OCI-LY3 (cell line): ENCODE measurements at regions not wholly inside any gene's neighbourhood (a gene's known extent, or its start where the extent isn't known, plus 50 kb on each side); places are given as distances from the start of the nearest gene placed in this dataset.

ENCODE experiments used
- H2AFZ ChIP-seq: fragments of 200-600, 300-600 bp; shearing (Covaris generic); 2 replicates; pipeline ENCODE4 v1.6.0; 2014; ENCODE audit warnings: antibody characterized with exemption, low read depth, low read length
- H3K27ac ChIP-seq: fragments of 200-600, 300-600 bp; sonication (generic); 2 replicates; pipeline ENCODE4 v1.5.1; 2014; ENCODE audit warnings: mild to moderate bottlenecking, low read length, moderate library complexity, mixed read lengths
- H3K27me3 ChIP-seq: fragments of 200-600, 300-600 bp; sonication (generic); 2 replicates; pipeline ENCODE4 v1.6.1; 2014; ENCODE audit warnings: low read depth, low read length, mixed read lengths
- H3K36me3 ChIP-seq: fragments of 200-600, 300-600 bp; sonication (generic); replicated peaks from 2 replicates; pipeline ENCODE3; 2014; ENCODE audit warnings: low read depth, low read length, mixed read lengths
- H3K4me1 ChIP-seq: fragments of 300-600, 200-600 bp; sonication (generic); 2 replicates; pipeline ENCODE4 v1.6.1; 2014; ENCODE audit warnings: low read length, mixed read lengths
- H3K4me2 ChIP-seq: fragments of 200-600, 300-600 bp; sonication (generic); 2 replicates; pipeline ENCODE4 v1.6.1; 2014; ENCODE audit warnings: low read length, mixed read lengths
- H3K4me3 ChIP-seq: fragments of 300-600, 200-600 bp; sonication (generic); 2 replicates; pipeline ENCODE4 v1.5.1; 2014; ENCODE audit warnings: antibody characterized with exemption, mild to moderate bottlenecking, low read length, moderate library complexity
- H3K79me2 ChIP-seq: fragments of 300-600, 200-600 bp; shearing (Covaris generic); 2 replicates; pipeline ENCODE4 v1.6.1; 2014; ENCODE audit warnings: mild to moderate bottlenecking, low read length, mixed read lengths
- H3K9ac ChIP-seq: fragments of 300-600, 200-600 bp; shearing (Covaris generic); 2 replicates; pipeline ENCODE4 v1.6.0; 2014; ENCODE audit warnings: mild to moderate bottlenecking, low read length, moderate library complexity
- H3K9me3 ChIP-seq: fragments of 200-600, 300-600 bp; shearing (Covaris generic); 2 replicates; pipeline ENCODE4 v1.6.1; 2014; ENCODE audit warnings: low read length, mixed read lengths; ENCODE audit not compliant: insufficient read depth
- H4K20me1 ChIP-seq: fragments of 200-600, 300-600 bp; sonication (generic); 2 replicates; pipeline ENCODE4 v1.6.1; 2016; ENCODE audit warnings: low read length, mixed read lengths; ENCODE audit not compliant: insufficient read depth
- EZH2phosphoT487 ChIP-seq: fragments of 200-600 bp; shearing (Covaris generic); IDR thresholded peaks from 2 replicates; pipeline ENCODE4 v1.6.1; 2018; ENCODE audit warnings: antibody characterized with exemption, mixed run types, low read depth
- TF ChIP-seq, protein P1 (sequence below): fragments of 200-600, 300-600 bp; sonication (generic); IDR thresholded peaks from 2 replicates; pipeline ENCODE4 v1.5.1; 2014; ENCODE audit warnings: antibody characterized with exemption, low read length, low read depth

DNA sequence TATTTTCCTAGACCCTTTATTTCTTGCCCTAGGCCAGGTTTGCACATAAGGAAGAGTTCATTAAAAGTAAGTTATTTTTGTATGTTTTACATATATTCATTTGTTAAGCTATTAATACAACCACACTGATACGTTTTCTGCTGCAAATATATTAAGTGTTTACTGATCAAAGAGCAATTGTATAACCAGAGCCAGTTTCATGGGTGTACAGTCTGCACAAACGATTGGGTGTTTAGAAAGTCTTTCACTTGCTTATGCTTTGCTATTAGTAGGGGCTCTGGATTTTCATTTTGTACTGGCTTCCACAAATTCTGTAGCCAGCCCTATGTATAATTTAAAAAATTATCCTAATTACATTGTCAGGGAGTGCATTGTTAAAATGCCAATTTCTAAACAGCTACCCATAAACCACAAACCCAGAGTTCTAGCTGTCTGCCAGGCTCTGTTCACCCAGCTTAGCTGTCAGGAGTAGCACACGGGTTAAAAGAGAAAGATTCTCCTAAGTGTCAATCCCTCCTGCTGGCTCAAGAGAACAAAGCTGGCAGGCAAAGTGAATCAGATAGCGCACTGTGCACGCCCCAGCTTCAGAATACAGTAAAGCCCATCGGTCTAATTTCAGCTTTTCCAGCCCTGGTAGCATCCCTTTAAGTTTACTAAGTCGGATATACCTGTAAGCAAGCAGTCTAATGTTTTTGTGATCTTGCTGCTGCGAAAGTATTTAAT is 151.0 kb upstream of the LMO3 start:
- Histone ChIP-seq H3K4me1 (no peaks in the 10 kb centered on the region), H3K9me3 (no peaks in the 10 kb centered on the region), H2AFZ (no peak overlapping the region), H3K4me2 (no peak overlapping the region), H3K9ac (no peak overlapping the region), H3K27ac (no peak overlapping the region), H3K36me3 (no peaks in the 10 kb centered on the region), H3K27me3 (no peaks in the 10 kb centered on the region), H3K79me2 (no peaks in the 10 kb centered on the region), H4K20me1 (no peaks in the 10 kb centered on the region), H3K4me3 (no peak overlapping the region)
- no peak for TF ChIP-seq EZH2phosphoT487
- TF ChIP-seq, protein P1, sequence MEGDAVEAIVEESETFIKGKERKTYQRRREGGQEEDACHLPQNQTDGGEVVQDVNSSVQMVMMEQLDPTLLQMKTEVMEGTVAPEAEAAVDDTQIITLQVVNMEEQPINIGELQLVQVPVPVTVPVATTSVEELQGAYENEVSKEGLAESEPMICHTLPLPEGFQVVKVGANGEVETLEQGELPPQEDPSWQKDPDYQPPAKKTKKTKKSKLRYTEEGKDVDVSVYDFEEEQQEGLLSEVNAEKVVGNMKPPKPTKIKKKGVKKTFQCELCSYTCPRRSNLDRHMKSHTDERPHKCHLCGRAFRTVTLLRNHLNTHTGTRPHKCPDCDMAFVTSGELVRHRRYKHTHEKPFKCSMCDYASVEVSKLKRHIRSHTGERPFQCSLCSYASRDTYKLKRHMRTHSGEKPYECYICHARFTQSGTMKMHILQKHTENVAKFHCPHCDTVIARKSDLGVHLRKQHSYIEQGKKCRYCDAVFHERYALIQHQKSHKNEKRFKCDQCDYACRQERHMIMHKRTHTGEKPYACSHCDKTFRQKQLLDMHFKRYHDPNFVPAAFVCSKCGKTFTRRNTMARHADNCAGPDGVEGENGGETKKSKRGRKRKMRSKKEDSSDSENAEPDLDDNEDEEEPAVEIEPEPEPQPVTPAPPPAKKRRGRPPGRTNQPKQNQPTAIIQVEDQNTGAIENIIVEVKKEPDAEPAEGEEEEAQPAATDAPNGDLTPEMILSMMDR: no peak

DNA sequence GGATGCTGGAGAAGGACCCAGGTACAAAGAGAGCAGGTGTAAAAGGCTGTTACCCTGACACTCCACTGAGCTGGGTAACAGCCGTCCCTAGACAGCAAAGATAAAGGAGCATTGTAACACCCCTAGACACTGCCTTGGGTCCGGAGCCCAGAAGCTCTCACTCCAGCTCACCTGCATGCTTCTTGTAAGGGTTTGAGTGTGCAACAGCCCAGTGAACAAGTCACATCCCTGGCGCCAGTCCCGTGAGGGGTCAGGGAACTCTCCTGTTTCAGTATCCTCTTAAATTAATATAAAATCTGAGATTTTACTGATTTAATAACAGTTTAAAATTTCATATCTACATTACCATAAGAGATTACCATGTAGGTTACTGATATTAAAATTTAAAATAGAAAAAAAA is 124.8 kb upstream of the LMO3 start:
- Histone ChIP-seq H3K4me3 (no peak overlapping the region), H3K79me2 (no peaks in the 10 kb centered on the region), H3K36me3 (no peaks in the 10 kb centered on the region), H4K20me1 (no peaks in the 10 kb centered on the region), H2AFZ (no peak overlapping the region), H3K4me2 (no peak overlapping the region), H3K27ac (no peak overlapping the region), H3K4me1 (no peaks in the 10 kb centered on the region), H3K9ac (no peak overlapping the region), H3K27me3 (no peaks in the 10 kb centered on the region), H3K9me3 (no peaks in the 10 kb centered on the region)
- TF ChIP-seq, protein P1: no peak
- TF ChIP-seq EZH2phosphoT487: no peak

DNA sequence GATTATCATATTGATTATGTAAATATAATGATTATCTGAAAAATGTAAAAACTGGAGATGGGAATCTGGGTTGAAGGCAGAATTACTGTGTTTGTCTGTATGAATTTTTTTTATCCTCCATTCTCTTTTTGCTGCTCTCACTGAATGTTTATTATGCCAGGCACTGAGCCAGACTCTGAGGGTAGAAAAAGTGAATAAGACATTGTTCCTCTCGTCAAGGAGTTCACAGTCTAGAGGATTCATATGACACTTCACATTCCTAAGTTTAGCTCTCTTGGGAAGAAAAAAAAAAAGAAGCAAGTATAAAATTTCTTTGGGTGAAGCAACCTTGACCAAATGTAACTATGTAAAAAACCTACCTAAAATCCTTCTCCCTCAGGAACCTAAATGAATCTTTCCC is 120.9 kb upstream of the LMO3 start:
- Histone ChIP-seq H3K4me1 (no peaks in the 10 kb centered on the region), H3K27me3 (no peaks in the 10 kb centered on the region), H3K4me2 (no peak overlapping the region), H2AFZ (no peak overlapping the region), H4K20me1 (no peaks in the 10 kb centered on the region), H3K9ac (no peak overlapping the region), H3K4me3 (no peak overlapping the region), H3K79me2 (no peaks in the 10 kb centered on the region), H3K36me3 (no peaks in the 10 kb centered on the region), H3K9me3 (no peaks in the 10 kb centered on the region), H3K27ac (no peak overlapping the region)
- TF ChIP-seq, protein P1: no peak
- TF ChIP-seq EZH2phosphoT487: no peak

DNA sequence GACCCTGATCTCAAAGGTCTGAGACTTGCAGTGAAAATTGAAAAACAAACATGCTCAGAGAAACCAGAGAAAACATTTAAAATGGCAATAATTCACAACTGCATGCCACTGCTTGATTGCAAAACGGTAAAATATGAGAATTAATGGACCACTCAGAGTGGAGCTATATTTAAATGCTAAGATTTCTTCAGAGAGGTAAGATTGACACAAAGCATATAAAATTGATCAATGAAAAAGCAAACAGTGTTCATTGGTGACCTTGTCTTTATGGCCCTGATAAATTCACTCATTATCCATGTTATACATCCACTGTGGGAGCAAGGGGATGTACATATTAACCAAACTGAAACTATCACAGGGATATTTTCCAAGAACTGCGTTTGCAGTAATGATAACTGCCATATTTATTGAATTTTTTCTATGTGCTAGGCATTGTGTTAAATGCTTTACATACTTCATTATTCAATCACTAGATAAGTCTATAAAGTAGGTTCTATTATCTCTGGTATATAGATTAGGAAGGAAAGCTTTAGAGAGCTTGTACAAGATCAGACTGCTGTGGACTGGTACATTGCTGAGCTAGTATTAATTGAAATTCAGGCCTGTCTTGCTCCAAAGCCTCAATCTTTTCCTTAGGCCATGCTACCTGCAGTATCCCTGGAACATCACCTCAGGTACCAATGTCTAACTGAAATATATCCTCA is 113.9 kb upstream of the LMO3 start:
- Histone ChIP-seq H3K9me3 (no peaks in the 10 kb centered on the region), H3K4me3 (no peak overlapping the region), H3K27me3 (no peaks in the 10 kb centered on the region), H3K4me1 (no peaks in the 10 kb centered on the region), H4K20me1 (no peaks in the 10 kb centered on the region), H3K4me2 (no peak overlapping the region), H2AFZ (no peak overlapping the region), H3K36me3 (no peaks in the 10 kb centered on the region), H3K79me2 (no peaks in the 10 kb centered on the region), H3K9ac (no peak overlapping the region), H3K27ac (no peak overlapping the region)
- no peak for TF ChIP-seq EZH2phosphoT487
- TF ChIP-seq, protein P1: no peak
